K562 (cell line): ENCODE measurements at regions not wholly inside any gene's neighbourhood (a gene's known extent, or its start where the extent isn't known, plus 50 kb on each side); places are given as distances from the start of the nearest gene placed in this dataset.

ENCODE experiments used
- ATAC-seq: fragments of 200-7000 bp; cut with Tn5 transposase; 3 replicates; pipeline ENCODE4 v1.9.1; 2020; ENCODE audit warnings: moderate library complexity
- BruUV-seq: library from RNA; stranded (reverse); fragments of 400-500 nt; replicated peaks from 2 replicates; lab custom pipeline; 2021; lab: Mats Ljungman, UMichigan
- CTCF ChIA-PET: fragments of 300-600 bp; formaldehyde crosslinking; extraction: SDS; loops from one replicate; lab custom pipeline; 2021; ENCODE audit warnings: low intra/inter-chr PET ratio; lab: Yijun Ruan, JAX
- POLR2A ChIA-PET: fragments of 300-600, 350-650 bp; sonication (Branson Sonifier 250); formaldehyde crosslinking; extraction: SDS; loops from one replicate; lab custom pipeline; 2021; ENCODE audit warnings: antibody characterized with exemption, inconsistent platforms; lab: Yijun Ruan, JAX
- DNase-seq, 4 experiments: peaks; one replicate each; pipeline versions ENCODE4 v3.0.0 to v3.0.0-alpha.2; 2011 to 2018; ENCODE audit warnings: low spot score in 3 of 4, mixed read lengths in 3 of 4; ENCODE audit errors: extremely low read depth in 1 of 4
- FAIRE-seq: peaks from 2 replicates; lab custom pipeline; 2011; peaks lifted over from hg19 to GRCh38; lab: Jason Lieb, UNC
- H2AFZ ChIP-seq: 2 replicates; pipeline ENCODE4 v1.6.0; 2011; ENCODE audit warnings: low read depth, low read length, control low read depth, inconsistent platforms
- H3K27ac ChIP-seq: fragments of 200-600 bp; 3 replicates; pipeline ENCODE4 v1.8.0; 2011; ENCODE audit warnings: low read depth, mild to moderate bottlenecking, control low read depth, inconsistent platforms, low read length, moderate library complexity, mixed read lengths; ENCODE audit errors: extremely low read depth
- H3K27me3 ChIP-seq, 2 experiments: fragments of 300-600 bp in 1 of 2; 2 replicates in 1 of 2; 3 replicates in 1 of 2; pipeline versions ENCODE4 v1.6.0 to v1.8.0; 2011; ENCODE audit warnings: inconsistent platforms in 2 of 2, low read length in 2 of 2, mild to moderate bottlenecking in 1 of 2, mixed read lengths in 1 of 2, moderate library complexity in 1 of 2; ENCODE audit not compliant: control insufficient read depth in 2 of 2, insufficient read depth in 2 of 2
- H3K36me3 ChIP-seq: fragments of 300-600 bp; 3 replicates; pipeline ENCODE4 v1.8.0; 2011; ENCODE audit warnings: mild to moderate bottlenecking, low read length, inconsistent platforms; ENCODE audit not compliant: control insufficient read depth, insufficient read depth
- H3K4me1 ChIP-seq, 2 experiments: fragments of 200-600 bp in 1 of 2; replicated peaks in 1 of 2; 2 replicates in 1 of 2; 3 replicates in 1 of 2; pipeline versions ENCODE4 v1.5.1 to v1.8.0; 2011; ENCODE audit warnings: inconsistent platforms in 2 of 2, low read length in 2 of 2, mild to moderate bottlenecking in 1 of 2, mixed read lengths in 1 of 2, moderate library complexity in 1 of 2; ENCODE audit not compliant: control insufficient read depth in 2 of 2, insufficient read depth in 2 of 2
- H3K4me2 ChIP-seq: 2 replicates; pipeline ENCODE4 v1.6.1; 2011; ENCODE audit warnings: low read length, control low read depth, inconsistent platforms, mixed read lengths; ENCODE audit not compliant: insufficient read depth
- H3K4me3 ChIP-seq: fragments of 200-600 bp; sonication (generic), shearing (Covaris generic); 2 replicates; pipeline ENCODE4 v1.5.1; 2016; ENCODE audit warnings: control low read depth, inconsistent platforms
- H3K79me2 ChIP-seq: fragments of 200-600 bp; 3 replicates; pipeline ENCODE4 v1.8.0; 2011; ENCODE audit warnings: low read length, inconsistent platforms; ENCODE audit not compliant: control insufficient read depth, insufficient read depth
- H3K9ac ChIP-seq, 2 experiments: 2 replicates each; pipeline versions ENCODE4 v1.6.0 to v1.6.1; 2011; ENCODE audit warnings: low read depth in 2 of 2, low read length in 2 of 2, control low read depth in 1 of 2, inconsistent platforms in 1 of 2, mild to moderate bottlenecking in 1 of 2, mixed read lengths in 1 of 2; ENCODE audit not compliant: insufficient read depth in 1 of 2
- H3K9me1 ChIP-seq: one replicate; pipeline ENCODE4 v1.6.0; 2011; ENCODE audit warnings: inconsistent platforms, mild to moderate bottlenecking, low read length, moderate library complexity; ENCODE audit not compliant: control insufficient read depth, insufficient read depth
- H3K9me3 ChIP-seq: replicated peaks from 2 replicates; pipeline ENCODE4 v1.5.1; 2011; ENCODE audit warnings: low read depth, low read length, inconsistent platforms; ENCODE audit not compliant: control insufficient read depth, insufficient read depth
- H4K20me1 ChIP-seq: replicated peaks from 2 replicates; pipeline ENCODE4 v1.6.1; 2011; ENCODE audit warnings: low read length, inconsistent platforms, mixed read lengths; ENCODE audit not compliant: control insufficient read depth, insufficient read depth
- BRD4 ChIP-seq: fragments of 200-600 bp; sonication (generic); IDR thresholded peaks from 2 replicates; pipeline ENCODE4 v1.6.1; 2017; ENCODE audit warnings: inconsistent platforms
- CCAR2 ChIP-seq: fragments of 200-400 bp; formaldehyde crosslinking; IDR thresholded peaks from 2 replicates; pipeline ENCODE4 v1.6.1; 2017; ENCODE audit warnings: mild to moderate bottlenecking, low read depth, low read length
- HDAC6 ChIP-seq: IDR thresholded peaks from 2 replicates; pipeline ENCODE4 v1.6.1; 2012; ENCODE audit warnings: low read depth, mild to moderate bottlenecking, control low read depth, inconsistent platforms, low read length, moderate library complexity
- HIVEP1 ChIP-seq: fragments of 250-450 bp; sonication (Bioruptor Pico); IDR thresholded peaks from 2 replicates; pipeline ENCODE4 v1.4.0; 2020; ENCODE audit warnings: mild to moderate bottlenecking
- HNRNPL ChIP-seq: fragments of 200-400 bp; formaldehyde crosslinking; IDR thresholded peaks from 2 replicates; pipeline ENCODE4 v1.6.1; 2017; ENCODE audit warnings: low read depth, mild to moderate bottlenecking, low read length
- KDM1A ChIP-seq, 2 experiments: fragments of 450-650 bp; IDR thresholded peaks; 2 replicates each; pipeline ENCODE4 v1.6.1; 2016; ENCODE audit warnings: mild to moderate bottlenecking in 2 of 2
- MYBL2 ChIP-seq, 2 experiments: fragments of 450-650 bp in 1 of 2; sonication (generic) in 1 of 2; formaldehyde crosslinking in 1 of 2; IDR thresholded peaks; 2 replicates each; pipeline versions ENCODE4 v1.6.1 to v1.8.1; 2017 to 2022; ENCODE audit warnings: borderline replicate concordance in 1 of 2, inconsistent platforms in 1 of 2, low read depth in 1 of 2, mild to moderate bottlenecking in 1 of 2, missing genetic modification reagents in 1 of 2, moderate library complexity in 1 of 2
- PHB2 ChIP-seq: fragments of 450-650 bp; IDR thresholded peaks from 2 replicates; pipeline ENCODE4 v1.6.1; 2017; ENCODE audit warnings: low read depth
- TEAD4 ChIP-seq, 2 experiments: sonication (generic) in 1 of 2; formaldehyde crosslinking in 1 of 2; IDR thresholded peaks; 2 replicates each; pipeline versions ENCODE4 v1.6.1 to v1.8.0; 2012 to 2022; ENCODE audit warnings: borderline replicate concordance in 1 of 2, inconsistent platforms in 1 of 2, low read length in 1 of 2, mild to moderate bottlenecking in 1 of 2, missing genetic modification reagents in 1 of 2
- ZNF77 ChIP-seq: fragments of 250-450 bp; sonication (Bioruptor Pico); IDR thresholded peaks from 2 replicates; pipeline ENCODE4 v1.5.0; 2020
- WGBS: fragments of 100-300 bp; shearing (Covaris generic); methylation state at CpG from one replicate; pipeline ENCODE4 v1.1.6; 2016; ENCODE audit warnings: low coverage, mixed read lengths; ENCODE audit not compliant: insufficient coverage; ENCODE audit errors: missing lambda C conversion rate; 5-methylcytosine and 5-hydroxymethylcytosine counted together
- in situ Hi-C: fragments of 300-500 bp; cut with MboI; formaldehyde crosslinking; loops from 4 replicates; pipeline ENCODE4 v1.15.0; 2018; ENCODE audit warnings: inconsistent platforms, mixed read lengths
- intact Hi-C: fragments of 100-400 bp; cut with micrococcal nuclease; formaldehyde crosslinking; loops from 2 replicates; pipeline ENCODE4 v1.14.2; 2022
- TF ChIP-seq, protein P1 (sequence below): fragments of 450-650 bp; IDR thresholded peaks from 2 replicates; pipeline ENCODE4 v1.6.1; 2018; ENCODE audit not compliant: partially characterized antibody
- TF ChIP-seq, protein P2 (sequence below): fragments of 450-650 bp; formaldehyde crosslinking; IDR thresholded peaks from 2 replicates; pipeline ENCODE4 v1.4.0; 2020; ENCODE audit warnings: mild to moderate bottlenecking, moderate library complexity

- no peaks in the 10 kb centered on the region for H3K9me1 ChIP-seq
- H3K4me1 ChIP-seq, result no peaks in the 10 kb centered on the region
- no peaks in the 10 kb centered on the region; the same call in 1 of the 2 replicates for H3K9me3 ChIP-seq
- no peaks in the 10 kb centered on the region for H3K27me3 ChIP-seq
- TF ChIP-seq KDM1A (IDR thresholded peaks at IDR 0.05), result no peak
- TF ChIP-seq, protein P1, sequence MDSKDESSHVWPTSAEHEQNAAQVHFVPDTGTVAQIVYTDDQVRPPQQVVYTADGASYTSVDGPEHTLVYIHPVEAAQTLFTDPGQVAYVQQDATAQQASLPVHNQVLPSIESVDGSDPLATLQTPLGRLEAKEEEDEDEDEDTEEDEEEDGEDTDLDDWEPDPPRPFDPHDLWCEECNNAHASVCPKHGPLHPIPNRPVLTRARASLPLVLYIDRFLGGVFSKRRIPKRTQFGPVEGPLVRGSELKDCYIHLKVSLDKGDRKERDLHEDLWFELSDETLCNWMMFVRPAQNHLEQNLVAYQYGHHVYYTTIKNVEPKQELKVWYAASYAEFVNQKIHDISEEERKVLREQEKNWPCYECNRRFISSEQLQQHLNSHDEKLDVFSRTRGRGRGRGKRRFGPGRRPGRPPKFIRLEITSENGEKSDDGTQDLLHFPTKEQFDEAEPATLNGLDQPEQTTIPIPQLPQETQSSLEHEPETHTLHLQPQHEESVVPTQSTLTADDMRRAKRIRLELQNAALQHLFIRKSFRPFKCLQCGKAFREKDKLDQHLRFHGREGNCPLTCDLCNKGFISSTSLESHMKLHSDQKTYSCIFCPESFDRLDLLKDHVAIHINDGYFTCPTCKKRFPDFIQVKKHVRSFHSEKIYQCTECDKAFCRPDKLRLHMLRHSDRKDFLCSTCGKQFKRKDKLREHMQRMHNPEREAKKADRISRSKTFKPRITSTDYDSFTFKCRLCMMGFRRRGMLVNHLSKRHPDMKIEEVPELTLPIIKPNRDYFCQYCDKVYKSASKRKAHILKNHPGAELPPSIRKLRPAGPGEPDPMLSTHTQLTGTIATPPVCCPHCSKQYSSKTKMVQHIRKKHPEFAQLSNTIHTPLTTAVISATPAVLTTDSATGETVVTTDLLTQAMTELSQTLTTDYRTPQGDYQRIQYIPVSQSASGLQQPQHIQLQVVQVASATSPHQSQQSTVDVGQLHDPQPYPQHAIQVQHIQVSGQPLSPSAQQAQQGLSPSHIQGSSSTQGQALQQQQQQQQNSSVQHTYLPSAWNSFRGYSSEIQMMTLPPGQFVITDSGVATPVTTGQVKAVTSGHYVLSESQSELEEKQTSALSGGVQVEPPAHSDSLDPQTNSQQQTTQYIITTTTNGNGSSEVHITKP, result no peak
- DNase-seq, result no peak
- ChIA-PET POLR2A (no interaction called here), CTCF (no interaction called here)
- intact Hi-C loops, result no loop called here
- in situ Hi-C loops, result no loop called here
- 13% methylated on average over 1 of the region's 1 CpG for WGBS
- H3K9ac ChIP-seq, result no peak overlapping the region
- H3K4me3 ChIP-seq, result no peak overlapping the region
- H3K4me2 ChIP-seq, result no peak overlapping the region
- H4K20me1 ChIP-seq, result no peaks in the 10 kb centered on the region
- H3K27ac ChIP-seq, result no peak overlapping the region
- ATAC-seq, result no peak
- no TSS peak for BruUV-seq
- H2AFZ ChIP-seq, result no peak overlapping the region
- FAIRE-seq, result no peak
- H3K79me2 ChIP-seq, result no peaks in the 10 kb centered on the region
- H3K36me3 ChIP-seq, result no peaks in the 10 kb centered on the region
Measured at GRCh38 chr2:56647997-56648396, 464.2 kb downstream of the CCDC85A start.

- BruUV-seq, result no TSS peak
- H3K36me3 ChIP-seq, result no peaks in the 10 kb centered on the region
- POLR2A ChIA-PET, result no interaction called here
- TF ChIP-seq MYBL2 (IDR thresholded peaks at IDR 0.05; ENCODE audit: low read depth), result no peak
- TF ChIP-seq MYBL2 (CRISPR knock-in tag; IDR thresholded peaks at IDR 0.05; ENCODE audit: borderline replicate concordance), result no peak
- TF ChIP-seq CCAR2, result no peak
- TF ChIP-seq HNRNPL, result no peak
- TF ChIP-seq, protein P2, sequence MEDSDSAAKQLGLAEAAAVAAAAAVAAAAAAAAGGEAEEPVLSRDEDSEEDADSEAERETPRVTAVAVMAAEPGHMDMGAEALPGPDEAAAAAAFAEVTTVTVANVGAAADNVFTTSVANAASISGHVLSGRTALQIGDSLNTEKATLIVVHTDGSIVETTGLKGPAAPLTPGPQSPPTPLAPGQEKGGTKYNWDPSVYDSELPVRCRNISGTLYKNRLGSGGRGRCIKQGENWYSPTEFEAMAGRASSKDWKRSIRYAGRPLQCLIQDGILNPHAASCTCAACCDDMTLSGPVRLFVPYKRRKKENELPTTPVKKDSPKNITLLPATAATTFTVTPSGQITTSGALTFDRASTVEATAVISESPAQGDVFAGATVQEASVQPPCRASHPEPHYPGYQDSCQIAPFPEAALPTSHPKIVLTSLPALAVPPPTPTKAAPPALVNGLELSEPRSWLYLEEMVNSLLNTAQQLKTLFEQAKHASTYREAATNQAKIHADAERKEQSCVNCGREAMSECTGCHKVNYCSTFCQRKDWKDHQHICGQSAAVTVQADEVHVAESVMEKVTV (CRISPR knock-in tag), result no peak
- no peak for TF ChIP-seq HDAC6
- no peak for TF ChIP-seq BRD4
- no peak for TF ChIP-seq ZNF77
- TF ChIP-seq HIVEP1 (CRISPR knock-in tag), result no peak
- no peak for TF ChIP-seq PHB2
- no peak for TF ChIP-seq TEAD4 (IDR thresholded peaks at IDR 0.05; ENCODE audit: low read length)
- no peak for TF ChIP-seq TEAD4 (CRISPR knock-in tag; IDR thresholded peaks at IDR 0.05; ENCODE audit: borderline replicate concordance)
Measured at GRCh38 chr2:56648802-56649201, 465.0 kb downstream of the CCDC85A start.

More at GRCh38 chr2:56648802-56649201, 465.0 kb downstream of the CCDC85A start:
- CTCF ChIA-PET, result no interaction called here
- Histone ChIP-seq H2AFZ (no peak overlapping the region), H3K27ac (no peak overlapping the region), H3K4me2 (no peak overlapping the region), H3K4me3 (no peak overlapping the region), H4K20me1 (no peaks in the 10 kb centered on the region), H3K9me1 (no peaks in the 10 kb centered on the region), H3K4me1 (no peaks in the 10 kb centered on the region), H3K79me2 (no peaks in the 10 kb centered on the region), H3K9ac (no peak overlapping the region), H3K27me3 (no peaks in the 10 kb centered on the region), H3K9me3 (no peaks in the 10 kb centered on the region; the same call in 1 of the 2 replicates)
- no peak for FAIRE-seq
- no peak for DNase-seq
- intact Hi-C loops, result no loop called here
- WGBS, result 0% methylated on average over 2 of the region's 2 CpGs
- in situ Hi-C loops, result no loop called here
- ATAC-seq, result no peak
